ENCODE measurements at regions not wholly inside any gene's neighbourhood (a gene's known extent, or its start where the extent isn't known, plus 50 kb on each side); places are given as distances from the start of the nearest gene placed in this dataset.
"Not testable (repeated sequence)": the region's sequence is repeated elsewhere in the genome, so short reads cannot be mapped to it uniquely, and the experiment has no call there.

DNA sequence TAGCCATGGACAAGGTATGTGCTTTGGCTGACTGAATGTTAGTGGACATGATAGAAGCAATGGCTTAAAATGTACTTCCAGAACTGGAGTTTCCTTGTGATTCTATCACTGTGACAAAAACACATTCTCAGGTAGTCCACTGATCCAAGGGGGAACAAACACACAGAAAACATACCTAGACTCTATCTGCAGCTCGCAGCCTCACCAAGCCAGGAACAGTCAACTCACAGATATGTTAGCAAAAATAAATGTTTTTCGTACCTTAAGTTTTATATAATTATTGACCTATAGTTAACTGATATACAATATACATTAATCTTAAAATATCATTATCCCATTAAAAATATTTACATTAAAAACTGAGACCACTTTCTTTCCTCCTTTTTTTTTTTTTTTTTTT is 143.1 kb upstream of the C1QTNF3 start:
- DNase-seq (ENCODE audit: low spot score); in situ Hi-C loops (cut with MboI; ENCODE audit: low pct_unique_long_range_greater_than_20kb, low sequenced_read_pairs, unreplicated experiment): not testable (repeated sequence)

DNA sequence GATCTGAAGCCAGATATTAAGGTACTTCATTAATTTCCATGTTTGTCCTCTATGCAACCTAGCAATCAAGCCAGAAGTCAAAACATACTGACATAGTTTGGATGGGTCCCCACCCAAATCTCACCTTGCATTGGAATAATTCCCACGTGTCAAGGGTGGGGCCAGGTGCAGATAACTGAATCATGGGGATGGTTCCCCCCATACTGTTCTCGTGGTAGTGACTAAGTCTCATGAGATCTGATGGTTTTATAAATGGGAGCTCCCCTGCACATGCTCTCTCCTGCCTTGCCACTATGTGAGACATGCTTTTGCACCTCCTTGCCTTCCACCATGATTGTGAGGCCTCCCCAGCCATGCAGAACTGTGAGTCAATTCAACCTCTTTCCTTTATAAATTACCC is 143.9 kb upstream of the C1QTNF3 start:
- in situ Hi-C loops (cut with MboI; ENCODE audit: low pct_unique_long_range_greater_than_20kb, low sequenced_read_pairs, unreplicated experiment); DNase-seq (ENCODE audit: low spot score): not testable (repeated sequence)

DNA sequence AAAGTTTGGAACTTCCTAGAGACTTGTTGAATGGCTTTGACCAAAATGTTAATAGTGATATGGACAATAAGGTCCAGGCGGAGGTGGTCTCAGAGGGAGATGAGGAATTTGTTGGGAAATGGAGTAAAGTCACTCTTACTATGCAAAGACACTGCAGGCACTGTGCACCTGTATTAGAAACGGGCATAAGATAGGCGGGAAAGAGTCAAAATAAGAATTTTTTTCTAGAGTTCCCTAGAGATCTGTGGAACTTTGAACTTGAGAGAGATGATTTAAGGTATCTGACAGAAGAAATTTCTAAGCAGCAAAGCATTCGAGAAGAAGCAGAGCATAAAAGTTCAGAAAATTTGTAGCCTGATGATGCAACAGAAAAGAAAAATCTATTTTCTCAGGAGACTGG is 144.4 kb upstream of the C1QTNF3 start:
- in situ Hi-C loops (cut with MboI; ENCODE audit: low pct_unique_long_range_greater_than_20kb, low sequenced_read_pairs, unreplicated experiment); DNase-seq (ENCODE audit: low spot score): not testable (repeated sequence)

DNA sequence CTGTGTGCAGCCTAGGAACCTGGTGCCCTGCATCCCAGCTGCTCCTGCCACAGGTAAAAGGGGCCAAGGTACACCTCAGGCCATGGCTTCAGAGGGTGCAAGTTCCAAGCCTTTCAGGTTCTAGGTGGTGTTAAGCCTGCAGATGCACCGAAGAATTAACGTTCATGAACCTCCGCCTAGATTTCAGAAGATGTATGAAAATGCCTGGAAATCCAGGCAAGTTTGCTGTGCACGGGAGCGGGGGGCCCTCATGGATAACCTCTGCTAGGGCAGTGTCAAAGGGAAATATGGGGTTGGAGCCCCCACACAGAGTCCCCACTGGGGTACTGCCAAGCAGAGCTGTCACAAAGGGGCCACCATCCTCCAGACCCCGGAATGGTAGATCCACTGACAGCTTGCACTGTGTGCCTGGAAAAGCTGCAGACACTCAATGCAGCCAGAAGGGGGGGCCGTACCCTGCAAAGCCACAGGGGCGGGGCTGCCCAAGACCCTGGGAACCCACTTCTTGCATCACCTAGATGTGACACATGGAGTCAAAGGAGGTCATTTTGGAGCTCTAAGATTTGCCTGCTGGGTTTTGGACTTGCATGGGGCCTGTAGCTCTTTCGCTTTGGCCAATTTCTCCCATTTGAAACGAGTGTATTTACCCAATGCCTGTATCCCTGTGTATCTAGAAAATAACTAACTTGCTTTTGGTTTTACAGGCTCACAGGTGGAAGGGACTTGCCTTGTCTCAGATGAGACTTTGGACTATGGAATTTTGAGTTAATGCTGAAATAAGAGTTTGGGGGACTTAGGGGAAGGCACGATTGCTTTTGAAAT is 145.2 kb upstream of the C1QTNF3 start:
- DNase-seq (ENCODE audit: low spot score); in situ Hi-C loops (cut with MboI; ENCODE audit: low pct_unique_long_range_greater_than_20kb, low sequenced_read_pairs, unreplicated experiment): not testable (repeated sequence)
- TF ChIP-seq, protein P1, sequence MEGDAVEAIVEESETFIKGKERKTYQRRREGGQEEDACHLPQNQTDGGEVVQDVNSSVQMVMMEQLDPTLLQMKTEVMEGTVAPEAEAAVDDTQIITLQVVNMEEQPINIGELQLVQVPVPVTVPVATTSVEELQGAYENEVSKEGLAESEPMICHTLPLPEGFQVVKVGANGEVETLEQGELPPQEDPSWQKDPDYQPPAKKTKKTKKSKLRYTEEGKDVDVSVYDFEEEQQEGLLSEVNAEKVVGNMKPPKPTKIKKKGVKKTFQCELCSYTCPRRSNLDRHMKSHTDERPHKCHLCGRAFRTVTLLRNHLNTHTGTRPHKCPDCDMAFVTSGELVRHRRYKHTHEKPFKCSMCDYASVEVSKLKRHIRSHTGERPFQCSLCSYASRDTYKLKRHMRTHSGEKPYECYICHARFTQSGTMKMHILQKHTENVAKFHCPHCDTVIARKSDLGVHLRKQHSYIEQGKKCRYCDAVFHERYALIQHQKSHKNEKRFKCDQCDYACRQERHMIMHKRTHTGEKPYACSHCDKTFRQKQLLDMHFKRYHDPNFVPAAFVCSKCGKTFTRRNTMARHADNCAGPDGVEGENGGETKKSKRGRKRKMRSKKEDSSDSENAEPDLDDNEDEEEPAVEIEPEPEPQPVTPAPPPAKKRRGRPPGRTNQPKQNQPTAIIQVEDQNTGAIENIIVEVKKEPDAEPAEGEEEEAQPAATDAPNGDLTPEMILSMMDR (IDR thresholded peaks at IDR 0.05; ENCODE audit: extremely low read depth, insufficient read depth, missing control alignments): peak; percentile 72

DNA sequence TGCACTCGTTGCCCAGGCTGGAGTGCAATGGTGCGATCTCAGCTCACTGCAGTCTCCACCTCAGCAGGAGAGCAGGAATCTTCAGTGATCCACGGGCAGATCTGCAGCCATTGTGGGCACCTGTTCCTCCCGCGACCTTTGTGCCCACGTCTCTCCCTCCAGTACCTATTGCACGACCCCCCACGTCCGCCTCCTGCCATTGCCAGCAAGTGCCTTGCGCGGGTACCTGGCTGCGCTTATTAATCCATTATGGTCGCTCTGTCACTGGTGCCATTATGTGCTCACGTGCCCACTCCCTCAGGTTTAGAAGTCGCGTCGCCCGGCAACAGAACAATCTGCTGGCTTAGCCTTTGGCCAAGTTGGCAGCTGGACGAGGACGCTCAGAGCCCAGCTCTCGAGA is 146.2 kb upstream of the C1QTNF3 start:
- DNase-seq (ENCODE audit: low spot score); in situ Hi-C loops (cut with MboI; ENCODE audit: low pct_unique_long_range_greater_than_20kb, low sequenced_read_pairs, unreplicated experiment): not testable (repeated sequence)

DNA sequence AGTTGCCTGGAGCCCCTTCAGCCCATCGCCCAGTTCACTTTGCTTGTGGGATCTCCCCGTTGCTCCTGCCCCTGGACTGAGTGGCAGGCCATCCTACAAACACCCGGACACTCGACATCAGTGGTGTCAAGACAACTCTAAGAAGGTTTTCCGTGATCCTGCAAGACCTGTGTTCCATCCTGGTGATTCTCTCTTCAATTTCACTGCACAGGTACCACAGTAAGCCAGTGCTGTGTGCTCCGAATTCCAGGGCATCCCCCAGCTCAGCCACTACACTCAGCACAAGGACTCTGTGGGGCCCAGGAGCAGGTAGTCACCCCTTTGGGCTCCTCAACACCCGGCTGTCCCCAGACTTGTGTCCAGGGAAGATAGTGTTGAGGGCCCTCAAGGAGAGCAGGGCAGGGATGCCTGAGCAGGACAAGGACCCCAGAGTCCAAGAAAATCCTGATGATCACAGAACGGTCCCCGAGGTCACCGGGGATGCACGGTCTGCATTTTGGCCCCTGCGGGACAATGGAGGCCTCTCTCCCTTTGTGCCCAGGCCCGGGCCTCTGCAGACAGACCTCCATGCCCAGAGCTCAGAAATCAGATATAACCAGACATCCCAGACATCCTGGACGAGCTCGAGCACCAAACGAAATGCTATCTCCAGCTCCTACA is 146.9 kb upstream of the C1QTNF3 start:
- DNase-seq (ENCODE audit: low spot score): peak; percentile 20
- in situ Hi-C loops (cut with MboI; ENCODE audit: low pct_unique_long_range_greater_than_20kb, low sequenced_read_pairs, unreplicated experiment): not testable (repeated sequence)

DNA sequence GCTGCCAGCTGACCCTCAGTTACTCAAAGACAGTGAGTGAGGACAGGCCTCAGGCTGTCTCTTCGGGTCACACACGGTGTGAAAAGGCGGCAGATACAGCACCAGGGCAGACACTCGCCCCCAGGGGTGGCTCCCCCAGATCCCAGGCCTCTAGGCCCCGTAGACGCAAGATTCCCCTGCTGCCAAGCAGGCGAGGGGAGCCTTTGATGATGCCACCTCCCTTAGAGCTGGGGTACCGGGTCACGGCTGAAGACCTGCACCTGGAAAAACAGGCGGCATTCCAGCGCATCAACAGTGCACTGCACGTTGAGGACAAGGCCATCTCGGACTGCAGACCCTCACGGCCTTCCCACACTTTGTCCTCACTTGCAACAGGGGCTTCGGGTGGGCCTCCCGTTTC is 147.5 kb upstream of the C1QTNF3 start:
- in situ Hi-C loops (cut with MboI; ENCODE audit: low pct_unique_long_range_greater_than_20kb, low sequenced_read_pairs, unreplicated experiment); DNase-seq (ENCODE audit: low spot score): not testable (repeated sequence)

DNA sequence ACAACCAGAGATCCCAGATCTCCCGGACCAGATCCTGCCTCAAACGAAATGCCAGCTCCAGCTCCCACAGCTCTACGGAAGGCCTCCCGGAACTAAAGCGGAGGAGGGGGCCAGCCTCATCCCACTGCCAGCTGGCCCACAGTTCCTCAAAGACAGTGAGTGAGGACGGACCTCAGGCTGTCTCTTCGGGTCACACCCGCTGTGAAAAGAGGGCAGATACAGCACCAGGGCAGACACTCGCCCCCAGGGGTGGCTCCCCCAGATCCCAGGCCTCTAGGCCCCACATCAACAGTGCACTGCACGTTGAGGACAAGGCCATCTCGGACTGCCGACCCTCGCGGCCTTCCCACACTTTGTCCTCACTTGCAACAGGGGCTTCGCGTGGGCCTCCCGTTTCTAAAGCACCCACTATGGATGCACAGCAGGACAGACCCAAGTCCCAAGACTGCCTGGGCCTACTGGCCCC is 148.3 kb upstream of the C1QTNF3 start:
- in situ Hi-C loops (cut with MboI; ENCODE audit: low pct_unique_long_range_greater_than_20kb, low sequenced_read_pairs, unreplicated experiment); DNase-seq (ENCODE audit: low spot score): not testable (repeated sequence)

DNA sequence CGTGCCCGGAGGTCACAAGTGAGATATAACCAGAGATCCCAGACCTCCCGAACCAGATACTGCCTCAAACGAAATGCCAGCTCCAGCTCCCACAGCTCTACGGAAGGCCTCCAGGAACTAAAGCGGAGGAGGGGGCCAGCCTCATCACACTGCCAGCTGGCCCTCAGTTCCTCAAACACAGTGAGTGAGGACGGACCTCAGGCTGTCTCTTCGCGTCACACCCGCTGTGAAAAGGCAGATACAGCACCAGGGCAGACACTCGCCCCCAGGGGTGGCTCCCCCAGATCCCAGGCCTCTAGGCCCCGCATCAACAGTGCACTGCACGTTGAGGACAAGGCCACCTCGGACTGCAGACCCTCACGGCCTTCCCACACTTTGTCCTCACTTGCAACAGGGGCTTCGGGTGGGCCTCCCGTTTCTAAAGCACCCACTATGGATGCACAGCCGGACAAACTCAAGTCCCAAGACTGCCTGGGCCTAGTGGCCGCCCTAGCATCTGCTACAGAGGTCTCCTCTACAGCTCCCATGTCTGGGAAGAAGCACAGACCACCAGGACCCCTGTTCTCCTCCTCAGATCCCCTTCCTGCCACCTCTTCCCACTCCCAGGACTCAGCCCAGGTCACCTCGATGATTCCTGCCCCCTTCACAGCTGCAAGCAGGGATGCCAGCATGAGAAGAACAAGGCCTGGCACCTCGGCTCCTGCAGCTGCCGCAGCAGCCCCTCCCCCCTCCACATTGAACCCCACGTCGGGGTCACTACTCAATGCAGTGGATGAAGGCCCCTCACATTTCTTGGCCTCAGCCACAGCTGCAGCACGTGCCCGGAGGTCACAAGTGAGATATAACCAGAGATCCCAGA is 149.3 kb upstream of the C1QTNF3 start:
- in situ Hi-C loops (cut with MboI; ENCODE audit: low pct_unique_long_range_greater_than_20kb, low sequenced_read_pairs, unreplicated experiment): not testable (repeated sequence)
- DNase-seq (ENCODE audit: low spot score): peak; percentile 7

DNA sequence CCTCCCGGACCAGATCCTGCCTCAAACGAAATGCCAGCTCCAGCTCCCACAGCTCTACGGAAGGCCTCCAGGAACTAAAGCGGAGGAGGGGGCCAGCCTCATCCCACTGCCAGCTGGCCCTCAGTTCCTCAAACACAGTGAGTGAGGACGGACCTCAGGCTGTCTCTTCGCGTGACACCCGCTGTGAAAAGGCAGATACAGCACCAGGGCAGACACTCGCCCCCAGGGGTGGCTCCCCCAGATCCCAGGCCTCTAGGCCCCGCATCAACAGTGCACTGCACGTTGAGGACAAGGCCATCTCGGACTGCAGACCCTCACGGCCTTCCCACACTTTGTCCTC is 149.9 kb upstream of the C1QTNF3 start:
- in situ Hi-C loops (cut with MboI; ENCODE audit: low pct_unique_long_range_greater_than_20kb, low sequenced_read_pairs, unreplicated experiment); DNase-seq (ENCODE audit: low spot score): not testable (repeated sequence)

DNA sequence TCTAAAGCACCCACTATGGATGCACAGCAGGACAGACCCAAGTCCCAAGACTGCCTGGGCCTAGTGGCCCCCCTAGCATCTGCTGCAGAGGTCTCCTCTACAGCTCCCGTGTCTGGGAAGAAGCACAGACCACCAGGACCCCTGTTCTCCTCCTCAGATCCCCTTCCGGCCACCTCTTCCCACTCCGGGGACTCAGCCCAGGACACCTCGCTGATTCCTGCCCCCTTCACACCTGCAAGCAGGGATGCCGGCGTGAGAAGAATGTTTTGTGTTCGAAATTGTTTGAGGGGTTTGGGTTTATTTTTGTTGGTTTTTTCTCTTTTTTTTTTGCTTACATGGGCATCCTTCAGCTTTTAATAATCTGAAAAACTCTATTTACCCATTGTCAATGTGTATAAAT is 150.3 kb upstream of the C1QTNF3 start:
- in situ Hi-C loops (cut with MboI; ENCODE audit: low pct_unique_long_range_greater_than_20kb, low sequenced_read_pairs, unreplicated experiment); DNase-seq (ENCODE audit: low spot score): not testable (repeated sequence)

DNA sequence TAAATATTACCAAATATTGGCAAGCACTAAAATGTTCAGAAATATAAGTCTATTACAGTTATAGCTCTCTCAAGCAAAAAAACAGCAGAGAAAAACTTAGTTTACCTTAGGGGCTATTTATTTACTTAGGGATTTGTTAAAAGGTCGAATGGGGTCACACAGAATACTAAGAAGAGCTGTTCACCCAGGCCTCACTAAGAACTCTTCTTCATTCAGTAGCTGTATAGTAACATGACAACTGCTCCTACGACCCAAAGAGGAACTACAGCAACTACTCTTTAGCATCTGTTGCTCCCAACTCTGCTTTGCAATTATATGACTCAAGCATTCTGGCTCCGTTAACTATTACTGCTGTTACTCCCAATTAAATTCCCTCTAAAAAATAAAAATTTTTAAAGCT is 150.8 kb upstream of the C1QTNF3 start:
- in situ Hi-C loops (cut with MboI; ENCODE audit: low pct_unique_long_range_greater_than_20kb, low sequenced_read_pairs, unreplicated experiment): not testable (repeated sequence)

DNA sequence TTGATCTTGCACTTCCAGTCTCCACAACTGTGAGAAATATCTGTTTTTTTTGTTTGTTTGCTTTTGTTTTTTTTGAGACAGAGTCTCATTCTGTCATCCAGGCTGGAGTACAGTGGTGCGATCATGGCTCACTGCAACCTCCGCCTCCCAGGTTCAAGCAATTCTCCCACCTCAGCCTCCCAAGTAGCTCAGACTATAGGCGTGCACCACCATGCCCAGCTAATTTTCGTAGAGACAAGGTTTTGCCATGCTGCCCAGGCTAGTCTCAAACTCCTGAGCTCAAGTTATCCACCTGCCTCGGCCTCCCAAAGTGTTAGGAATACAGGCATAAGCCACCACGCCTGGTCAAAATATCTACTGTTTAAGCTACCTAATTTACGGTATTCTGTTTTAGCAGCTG is 153.1 kb upstream of the C1QTNF3 start:
- DNase-seq (ENCODE audit: low spot score); in situ Hi-C loops (cut with MboI; ENCODE audit: low pct_unique_long_range_greater_than_20kb, low sequenced_read_pairs, unreplicated experiment): not testable (repeated sequence)

More for the DNA sequence above, 150.8 kb upstream of the C1QTNF3 start:
- not testable (repeated sequence) for DNase-seq (ENCODE audit: low spot score)

DNA sequence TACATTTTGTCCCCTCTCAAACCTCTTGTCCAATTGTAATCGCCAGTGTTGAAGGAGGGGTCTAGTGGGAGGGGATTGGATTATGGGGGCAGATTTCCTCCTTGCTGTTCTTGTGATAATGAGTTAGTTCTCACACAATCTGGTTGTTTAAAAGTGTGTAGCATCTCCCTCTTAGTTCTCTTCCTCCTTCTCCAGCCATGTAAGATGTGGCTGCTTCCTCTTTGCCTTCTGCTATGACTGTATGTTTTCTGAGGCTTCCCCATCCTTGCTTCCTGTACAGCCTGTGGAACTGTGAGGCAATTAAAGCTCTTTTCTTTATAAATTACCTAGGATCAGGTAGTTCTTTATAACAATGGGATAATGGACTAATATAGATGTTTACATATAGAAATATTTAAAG is 162.3 kb upstream of the C1QTNF3 start:
- in situ Hi-C loops (cut with MboI; ENCODE audit: low pct_unique_long_range_greater_than_20kb, low sequenced_read_pairs, unreplicated experiment); DNase-seq (ENCODE audit: low spot score): not testable (repeated sequence)

DNA sequence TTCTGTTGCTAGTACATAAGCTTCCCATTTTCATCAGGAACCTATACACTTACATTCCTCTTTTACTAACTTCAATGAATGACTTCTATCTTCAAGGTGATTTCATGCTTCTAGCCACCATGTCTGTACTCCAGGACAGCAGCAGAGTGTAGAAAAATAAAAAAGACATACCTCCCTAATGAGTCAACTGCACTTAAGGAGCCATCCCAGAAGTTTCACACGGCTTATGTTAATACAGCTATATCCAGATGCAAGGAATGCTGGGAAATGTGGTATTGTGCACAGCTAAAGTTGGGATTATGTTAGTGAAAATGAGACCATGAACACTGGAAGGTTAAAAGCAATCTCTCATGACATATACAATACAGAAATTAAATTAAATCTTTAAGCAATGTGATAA is 174.4 kb upstream of the C1QTNF3 start:
- in situ Hi-C loops (cut with MboI; ENCODE audit: low pct_unique_long_range_greater_than_20kb, low sequenced_read_pairs, unreplicated experiment); DNase-seq (ENCODE audit: low spot score): not testable (repeated sequence)

DNA sequence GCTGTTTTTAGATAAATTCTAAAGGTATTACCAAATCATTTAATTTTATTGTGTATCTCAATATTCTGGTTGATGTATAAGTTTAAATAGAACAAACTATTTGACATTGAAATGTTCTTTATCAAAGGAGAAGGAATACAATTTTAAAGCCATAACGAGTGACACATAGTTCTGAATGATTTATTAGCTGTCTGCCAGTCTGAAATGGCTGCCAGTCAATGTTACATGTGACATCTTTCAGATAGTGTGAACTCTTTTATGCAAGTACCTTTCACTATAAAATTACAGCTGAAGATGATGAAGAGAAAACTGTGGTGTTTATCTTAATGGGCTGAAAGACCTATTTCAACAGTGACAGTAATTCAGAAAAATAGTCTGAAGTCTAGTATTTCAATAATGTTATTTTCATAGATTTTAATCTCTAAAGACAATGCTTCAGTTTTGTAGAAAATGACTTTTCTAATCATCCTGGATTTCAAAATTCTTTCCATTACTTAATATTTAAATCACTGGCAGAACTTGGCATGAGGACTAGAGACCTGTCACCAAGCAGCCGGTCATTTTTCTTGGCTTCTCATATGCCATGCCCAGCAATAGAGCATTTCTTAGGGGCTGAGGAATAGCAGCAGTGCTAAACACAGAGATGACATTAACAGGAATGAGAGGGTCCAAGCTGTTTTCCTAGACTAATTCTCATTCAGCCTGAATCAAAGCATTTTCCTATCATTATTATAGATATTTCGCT is 178.5 kb upstream of the C1QTNF3 start:
- DNase-seq (ENCODE audit: low spot score); in situ Hi-C loops (cut with MboI; ENCODE audit: low pct_unique_long_range_greater_than_20kb, low sequenced_read_pairs, unreplicated experiment): not testable (repeated sequence)
